ENCODE measurements at regions not wholly inside any gene's neighbourhood (a gene's known extent, or its start where the extent isn't known, plus 50 kb on each side); places are given as distances from the start of the nearest gene placed in this dataset.

DNA sequence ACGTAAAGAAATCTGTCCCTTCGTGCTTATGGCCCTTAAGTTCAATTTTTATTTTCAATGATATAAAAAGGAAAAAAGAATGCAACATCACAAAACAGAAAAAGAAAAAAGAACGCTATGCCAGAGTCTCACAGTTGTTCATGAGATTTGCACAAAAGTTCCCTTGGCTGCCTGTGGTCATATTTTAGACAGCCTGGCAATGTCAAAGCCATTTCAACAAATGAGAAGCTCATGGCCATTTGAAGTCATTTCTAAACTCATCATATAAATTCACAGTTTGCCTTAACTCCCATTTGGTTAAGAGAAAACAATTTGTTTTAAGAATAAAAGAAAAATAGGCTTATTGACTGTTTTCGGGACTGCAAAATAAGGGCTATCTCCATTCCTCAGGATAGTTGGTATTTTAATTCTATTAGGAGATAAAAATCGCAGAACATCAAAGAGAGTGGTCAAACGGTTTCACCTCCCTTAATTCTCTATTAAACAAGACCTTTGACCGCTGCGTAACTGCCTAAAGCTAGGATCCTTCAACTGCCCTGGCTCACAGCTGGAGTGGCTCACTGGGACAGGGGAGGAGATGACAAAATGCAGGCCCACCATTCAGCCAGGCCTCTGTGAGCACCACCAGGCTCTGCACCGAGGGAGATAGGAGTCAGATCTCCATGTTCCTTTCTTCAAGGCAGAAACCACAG is 119.2 kb upstream of the DAAM1 start:
- H4K20me1 ChIP-seq (ENCODE audit: insufficient read depth, low read length) = no peaks in the 10 kb centered on the region
- H3K4me2 ChIP-seq (ENCODE audit: insufficient read depth, low read length) = no peak overlapping the region
- H3K4me1 ChIP-seq (ENCODE audit: insufficient read depth, low read length) = no peaks in the 10 kb centered on the region
- no peaks in the 10 kb centered on the region for H3K79me2 ChIP-seq (ENCODE audit: insufficient read depth, low read length)
- DNase-seq (no peak), ATAC-seq (ENCODE audit: insufficient read depth, low read depth) (no peak)
- peaks cover 10% of the 10 kb centered on the region for H3K27me3 ChIP-seq (ENCODE audit: insufficient read depth, low read length, poor library complexity)
- no peak for TF ChIP-seq CTCF (IDR thresholded peaks at IDR 0.05; ENCODE audit: borderline replicate concordance, extremely low read depth, low read length, poor library complexity, severe bottlenecking)
- no peak for TF ChIP-seq EZH2 (IDR thresholded peaks at IDR 0.05; ENCODE audit: borderline replicate concordance, low read depth, low read length, severe bottlenecking)
- H2AFZ ChIP-seq (ENCODE audit: low read depth, low read length) = no peak overlapping the region
- H3K27ac ChIP-seq (ENCODE audit: low read length) = no peak overlapping the region
- no peaks in the 10 kb centered on the region for H3K36me3 ChIP-seq (ENCODE audit: insufficient read depth, low read length)
- H3K9ac ChIP-seq (ENCODE audit: low read depth, low read length) = no peak overlapping the region
- H3K4me3 ChIP-seq (ENCODE audit: low read depth in 1 of 2, low read length in 2 of 2) = no peak overlapping the region
- H3K9me3 ChIP-seq (ENCODE audit: insufficient read depth, low read length, severe bottlenecking) = no peaks in the 10 kb centered on the region

DNA sequence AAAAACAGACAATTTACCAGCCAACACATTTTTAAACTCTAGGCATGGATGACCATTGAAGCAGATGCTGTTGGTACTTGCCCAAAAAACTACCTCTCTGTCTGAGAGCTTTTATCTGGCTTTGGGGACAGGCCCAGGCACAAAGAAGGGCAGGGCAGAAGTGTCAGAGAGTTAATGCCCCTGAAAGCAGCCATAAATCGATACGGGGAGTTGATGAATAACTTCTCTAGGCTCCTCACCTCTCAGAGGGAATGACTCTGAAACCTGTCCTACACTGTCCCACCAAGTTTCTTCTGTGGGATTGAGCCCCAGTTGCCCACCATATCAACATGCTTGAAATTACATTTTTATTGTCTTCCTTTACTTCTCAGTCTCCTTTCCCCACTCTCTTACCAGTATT is 113.0 kb upstream of the DAAM1 start:
- ATAC-seq (ENCODE audit: insufficient read depth, low read depth) = no peak
- Histone ChIP-seq H3K79me2 (ENCODE audit: insufficient read depth, low read length) (no peaks in the 10 kb centered on the region), H3K9ac (ENCODE audit: low read depth, low read length) (no peak overlapping the region), H3K4me1 (ENCODE audit: insufficient read depth, low read length) (no peaks in the 10 kb centered on the region), H3K4me3 (ENCODE audit: low read depth in 1 of 2, low read length in 2 of 2) (no peak overlapping the region), H3K27me3 (ENCODE audit: insufficient read depth, low read length, poor library complexity) (peaks cover 7% of the 10 kb centered on the region), H2AFZ (ENCODE audit: low read depth, low read length) (no peak overlapping the region), H3K4me2 (ENCODE audit: insufficient read depth, low read length) (no peak overlapping the region), H3K9me3 (ENCODE audit: insufficient read depth, low read length, severe bottlenecking) (no peaks in the 10 kb centered on the region), H3K27ac (ENCODE audit: low read length) (no peak overlapping the region), H4K20me1 (ENCODE audit: insufficient read depth, low read length) (no peaks in the 10 kb centered on the region), H3K36me3 (ENCODE audit: insufficient read depth, low read length) (no peaks in the 10 kb centered on the region)
- DNase-seq = no peak
- TF ChIP-seq CTCF (IDR thresholded peaks at IDR 0.05; ENCODE audit: borderline replicate concordance, extremely low read depth, low read length, poor library complexity, severe bottlenecking) (no peak), EZH2 (IDR thresholded peaks at IDR 0.05; ENCODE audit: borderline replicate concordance, low read depth, low read length, severe bottlenecking) (no peak)

GRCh38 chr14:59081720-59082119 is 106.7 kb upstream of the DAAM1 start:
- H3K27ac ChIP-seq (ENCODE audit: low read length) = no peak overlapping the region
- H2AFZ ChIP-seq (ENCODE audit: low read depth, low read length) = no peak overlapping the region
- H3K4me2 ChIP-seq (ENCODE audit: insufficient read depth, low read length) = no peak overlapping the region
- DNase-seq (no peak), ATAC-seq (ENCODE audit: insufficient read depth, low read depth) (no peak)
- H3K4me1 ChIP-seq (ENCODE audit: insufficient read depth, low read length) = no peaks in the 10 kb centered on the region
- H3K9me3 ChIP-seq (ENCODE audit: insufficient read depth, low read length, severe bottlenecking) = no peaks in the 10 kb centered on the region
- no peaks in the 10 kb centered on the region for H3K27me3 ChIP-seq (ENCODE audit: insufficient read depth, low read length, poor library complexity)
- TF ChIP-seq CTCF (IDR thresholded peaks at IDR 0.05; ENCODE audit: borderline replicate concordance, extremely low read depth, low read length, poor library complexity, severe bottlenecking) (no peak), EZH2 (IDR thresholded peaks at IDR 0.05; ENCODE audit: borderline replicate concordance, low read depth, low read length, severe bottlenecking) (no peak)
- no peaks in the 10 kb centered on the region for H3K36me3 ChIP-seq (ENCODE audit: insufficient read depth, low read length)
- no peaks in the 10 kb centered on the region for H4K20me1 ChIP-seq (ENCODE audit: insufficient read depth, low read length)
- H3K9ac ChIP-seq (ENCODE audit: low read depth, low read length) = no peak overlapping the region
- H3K4me3 ChIP-seq (ENCODE audit: low read depth in 1 of 2, low read length in 2 of 2) = no peak overlapping the region
- H3K79me2 ChIP-seq (ENCODE audit: insufficient read depth, low read length) = no peaks in the 10 kb centered on the region

Measured in DND-41 (cell line).